H9 (cell line): ENCODE measurements at regions not wholly inside any gene's neighbourhood (a gene's known extent, or its start where the extent isn't known, plus 50 kb on each side); places are given as distances from the start of the nearest gene placed in this dataset.

Source experiments
- DNase-seq: peaks from one replicate; pipeline ENCODE4 v3.0.0-alpha.2; 2017
- H2AFZ ChIP-seq: one replicate; pipeline ENCODE4 v1.6.1; 2013; ENCODE audit warnings: mild to moderate bottlenecking, low read length, control low read depth, moderate library complexity
- H2AK5ac ChIP-seq: 2 replicates; pipeline ENCODE4 v1.6.1; 2013; ENCODE audit warnings: low read length, control low read depth, mixed read lengths; ENCODE audit not compliant: insufficient read length
- H2BK120ac ChIP-seq: one replicate; pipeline ENCODE4 v1.6.1; 2013; ENCODE audit warnings: low read depth, mild to moderate bottlenecking, low read length, control low read depth, inconsistent platforms; ENCODE audit not compliant: poor library complexity, severe bottlenecking
- H2BK12ac ChIP-seq: 2 replicates; pipeline ENCODE4 v1.6.1; 2013; ENCODE audit warnings: low read length, control low read depth, mixed read lengths, low read depth; ENCODE audit not compliant: insufficient read length
- H2BK15ac ChIP-seq: 2 replicates; pipeline ENCODE4 v1.6.1; 2013; ENCODE audit warnings: low read depth, low read length, control low read depth
- H2BK20ac ChIP-seq: one replicate; pipeline ENCODE4 v1.6.1; 2013; ENCODE audit warnings: low read depth, mild to moderate bottlenecking, low read length, control low read depth, inconsistent platforms; ENCODE audit not compliant: poor library complexity, severe bottlenecking
- H2BK5ac ChIP-seq: 2 replicates; pipeline ENCODE4 v1.6.1; 2013; ENCODE audit warnings: low read length, control low read depth, mixed read lengths; ENCODE audit not compliant: insufficient read length
- H3K14ac ChIP-seq: 2 replicates; pipeline ENCODE4 v1.6.1; 2013; ENCODE audit warnings: low read length, control low read depth; ENCODE audit not compliant: insufficient read depth
- H3K18ac ChIP-seq: 2 replicates; pipeline ENCODE4 v1.6.1; 2013; ENCODE audit warnings: low read depth, mild to moderate bottlenecking, mixed read lengths, low read length, control low read depth; ENCODE audit not compliant: insufficient read length
- H3K23ac ChIP-seq: 2 replicates; pipeline ENCODE4 v1.6.1; 2013; ENCODE audit warnings: low read length, control low read depth, mixed read lengths, low read depth; ENCODE audit not compliant: insufficient read length
- H3K23me2 ChIP-seq: 2 replicates; pipeline ENCODE4 v1.6.1; 2013; ENCODE audit warnings: low read depth, mild to moderate bottlenecking, mixed read lengths, low read length, control low read depth; ENCODE audit not compliant: insufficient read length, poor library complexity, severe bottlenecking
- H3K27ac ChIP-seq: 2 replicates; pipeline ENCODE4 v1.5.1; 2013; ENCODE audit warnings: low read length, control low read depth, mixed read lengths, low read depth; ENCODE audit not compliant: insufficient read length
- H3K27me3 ChIP-seq: 2 replicates; pipeline ENCODE4 v1.6.1; 2013; ENCODE audit warnings: low read length, control low read depth, inconsistent platforms; ENCODE audit not compliant: insufficient read depth
- H3K4ac ChIP-seq: 2 replicates; pipeline ENCODE4 v1.6.1; 2013; ENCODE audit warnings: low read depth, mild to moderate bottlenecking, control low read depth, inconsistent platforms, low read length, moderate library complexity
- H3K4me1 ChIP-seq: 2 replicates; pipeline ENCODE4 v1.6.1; 2013; ENCODE audit warnings: low read length, control low read depth, inconsistent platforms; ENCODE audit not compliant: insufficient read depth
- H3K4me2 ChIP-seq: 2 replicates; pipeline ENCODE4 v1.6.1; 2013; ENCODE audit warnings: low read length, control low read depth, mixed read lengths; ENCODE audit not compliant: insufficient read length, insufficient read depth
- H3K56ac ChIP-seq: 2 replicates; pipeline ENCODE4 v1.6.1; 2013; ENCODE audit warnings: low read depth, mild to moderate bottlenecking, mixed read lengths, low read length, control low read depth; ENCODE audit not compliant: insufficient read length
- H3K79me1 ChIP-seq: 2 replicates; pipeline ENCODE4 v1.6.1; 2013; ENCODE audit warnings: low read depth, mild to moderate bottlenecking, moderate library complexity, low read length, control low read depth, inconsistent platforms; ENCODE audit not compliant: insufficient read depth, poor library complexity, severe bottlenecking
- H3K79me2 ChIP-seq: 2 replicates; pipeline ENCODE4 v1.6.1; 2013; ENCODE audit warnings: low read length, control low read depth, inconsistent platforms; ENCODE audit not compliant: insufficient read depth
- H3K9ac ChIP-seq: 2 replicates; pipeline ENCODE4 v1.6.1; 2013; ENCODE audit warnings: low read length, control low read depth, mixed read lengths; ENCODE audit not compliant: insufficient read length; ENCODE audit errors: extremely low read depth
- H3K9me3 ChIP-seq: one replicate; pipeline ENCODE4 v1.6.1; 2013; ENCODE audit warnings: low read depth, low read length, inconsistent platforms; ENCODE audit not compliant: control insufficient read depth
- H3T11ph ChIP-seq: one replicate; pipeline ENCODE4 v1.6.1; 2013; ENCODE audit warnings: mild to moderate bottlenecking, low read length, control low read depth, inconsistent platforms
- H4K20me1 ChIP-seq: one replicate; pipeline ENCODE4 v1.6.1; 2013; ENCODE audit not compliant: control insufficient read depth, insufficient read length, insufficient read depth
- H4K5ac ChIP-seq: 2 replicates; pipeline ENCODE4 v1.6.1; 2013; ENCODE audit warnings: low read depth, mild to moderate bottlenecking, mixed read lengths, low read length, control low read depth; ENCODE audit not compliant: insufficient read length
- H4K8ac ChIP-seq: replicated peaks from 2 replicates; pipeline ENCODE4 v1.6.1; 2013; ENCODE audit warnings: low read length, control low read depth, mixed read lengths, low read depth; ENCODE audit not compliant: insufficient read length
- H4K91ac ChIP-seq: 2 replicates; pipeline ENCODE4 v1.6.1; 2013; ENCODE audit warnings: low read depth, mild to moderate bottlenecking, moderate library complexity, mixed read lengths, low read length, control low read depth; ENCODE audit not compliant: insufficient read length
- H3K27ac Mint-ChIP-seq, 3 experiments: 2 replicates in 2 of 3; 3 replicates in 1 of 3; pipeline ENCODE4 v1.8.0; 2020 to 2021; ENCODE audit warnings: mixed read lengths in 3 of 3, mild to moderate bottlenecking in 1 of 3, moderate library complexity in 1 of 3
- H3K27me3 Mint-ChIP-seq: 2 replicates; pipeline ENCODE4 v1.8.0; 2021; ENCODE audit warnings: low read depth, mild to moderate bottlenecking, moderate library complexity, mixed read lengths
- H3K36me3 Mint-ChIP-seq, 3 experiments: 2 replicates in 2 of 3; 3 replicates in 1 of 3; pipeline ENCODE4 v1.8.0; 2020 to 2021; ENCODE audit warnings: low read depth in 3 of 3, mixed read lengths in 3 of 3; ENCODE audit not compliant: insufficient read depth in 1 of 3
- H3K4me1 Mint-ChIP-seq, 2 experiments: 2 replicates each; pipeline ENCODE4 v1.8.0; 2020; ENCODE audit warnings: mixed read lengths in 2 of 2
- H3K4me3 Mint-ChIP-seq, 2 experiments: 2 replicates in 1 of 2; 3 replicates in 1 of 2; pipeline ENCODE4 v1.8.0; 2020 to 2021; ENCODE audit warnings: mild to moderate bottlenecking in 2 of 2, mixed read lengths in 2 of 2, moderate library complexity in 1 of 2
- H3K9me3 Mint-ChIP-seq, 2 experiments: 2 replicates in 1 of 2; 3 replicates in 1 of 2; pipeline ENCODE4 v1.8.0; 2020; ENCODE audit warnings: mild to moderate bottlenecking in 2 of 2, mixed read lengths in 2 of 2, moderate library complexity in 1 of 2
- WGBS: extraction: QIAGEN DNeasy Blood & Tissue Kit; methylation state at CpG from one replicate; pipeline ENCODE4 v1.1.7; 2013; ENCODE audit warnings: missing lambda C conversion rate, low lambda C conversion rate, mixed read lengths; ENCODE audit not compliant: insufficient read length; ENCODE audit errors: extremely low coverage; 5-methylcytosine and 5-hydroxymethylcytosine counted together
- TF ChIP-seq, protein P1 (sequence below): fragments of 200-600 bp; sonication (generic); conservative IDR thresholded peaks from 3 replicates; pipeline ENCODE4 v1.8.0; 2021; ENCODE audit warnings: antibody characterized with exemption, mild to moderate bottlenecking

DNA sequence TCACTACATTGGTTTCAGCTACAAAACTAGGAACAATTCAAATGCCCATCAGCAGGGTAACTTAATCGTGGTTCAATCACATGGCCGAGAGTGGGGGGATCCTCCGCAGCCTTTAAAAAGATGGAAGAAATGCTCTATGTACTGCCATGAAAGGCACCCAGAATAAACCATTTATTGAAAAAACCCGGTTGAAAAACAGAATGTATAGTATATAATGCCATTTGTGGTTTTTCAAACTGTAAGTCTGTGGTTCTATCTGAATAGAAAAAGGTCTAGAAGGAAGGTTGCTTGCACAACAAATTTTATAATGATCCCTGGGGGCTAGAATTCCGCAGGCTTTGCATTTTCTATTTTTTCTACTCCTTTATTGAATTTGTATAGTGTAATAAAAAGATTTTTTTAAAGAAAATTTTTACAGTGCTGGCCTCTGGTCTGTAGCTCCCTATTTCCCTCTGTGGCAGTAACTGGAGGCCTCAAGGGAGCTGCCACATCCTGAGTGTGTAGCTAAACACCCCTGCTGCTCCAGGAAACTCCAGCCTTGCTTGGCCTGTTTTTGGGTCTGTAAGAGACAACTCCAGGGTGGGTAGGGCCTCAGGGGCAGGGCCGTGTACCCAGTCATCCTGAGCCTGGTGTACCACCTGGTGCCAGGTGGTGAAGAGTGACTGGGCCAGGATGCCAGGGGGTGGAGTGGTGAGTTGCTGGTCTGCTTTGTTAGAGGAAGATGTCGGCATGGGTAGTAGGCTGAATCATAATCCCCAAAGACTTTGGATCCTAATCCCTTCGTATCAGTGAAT, 51.5 kb upstream of the EPS8L3 start:
- H3K4me3 Mint-ChIP-seq = no peak overlapping the region
- peaks cover 8 to 16% of the 10 kb centered on the region in 2 experiments for H3K9me3 Mint-ChIP-seq
- TF ChIP-seq, protein P1, sequence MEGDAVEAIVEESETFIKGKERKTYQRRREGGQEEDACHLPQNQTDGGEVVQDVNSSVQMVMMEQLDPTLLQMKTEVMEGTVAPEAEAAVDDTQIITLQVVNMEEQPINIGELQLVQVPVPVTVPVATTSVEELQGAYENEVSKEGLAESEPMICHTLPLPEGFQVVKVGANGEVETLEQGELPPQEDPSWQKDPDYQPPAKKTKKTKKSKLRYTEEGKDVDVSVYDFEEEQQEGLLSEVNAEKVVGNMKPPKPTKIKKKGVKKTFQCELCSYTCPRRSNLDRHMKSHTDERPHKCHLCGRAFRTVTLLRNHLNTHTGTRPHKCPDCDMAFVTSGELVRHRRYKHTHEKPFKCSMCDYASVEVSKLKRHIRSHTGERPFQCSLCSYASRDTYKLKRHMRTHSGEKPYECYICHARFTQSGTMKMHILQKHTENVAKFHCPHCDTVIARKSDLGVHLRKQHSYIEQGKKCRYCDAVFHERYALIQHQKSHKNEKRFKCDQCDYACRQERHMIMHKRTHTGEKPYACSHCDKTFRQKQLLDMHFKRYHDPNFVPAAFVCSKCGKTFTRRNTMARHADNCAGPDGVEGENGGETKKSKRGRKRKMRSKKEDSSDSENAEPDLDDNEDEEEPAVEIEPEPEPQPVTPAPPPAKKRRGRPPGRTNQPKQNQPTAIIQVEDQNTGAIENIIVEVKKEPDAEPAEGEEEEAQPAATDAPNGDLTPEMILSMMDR = no peak
- Histone ChIP-seq H3T11ph (no peak overlapping the region), H3K18ac (no peak overlapping the region), H4K91ac (no peak overlapping the region), H3K9ac (no peak overlapping the region), H3K23me2 (no peaks in the 10 kb centered on the region), H3K4me2 (no peak overlapping the region), H2AK5ac (no peak overlapping the region), H3K9me3 (no peaks in the 10 kb centered on the region), H3K56ac (no peak overlapping the region), H2BK5ac (no peak overlapping the region), H4K20me1 (no peaks in the 10 kb centered on the region), H3K4me1 (no peaks in the 10 kb centered on the region), H3K23ac (no peak overlapping the region), H4K5ac (no peak overlapping the region), H2BK20ac (no peak overlapping the region), H3K27me3 (no peaks in the 10 kb centered on the region), H2BK15ac (no peak overlapping the region), H3K79me1 (no peaks in the 10 kb centered on the region), H3K4ac (no peak overlapping the region), H3K14ac (no peak overlapping the region), H3K27ac (no peak overlapping the region), H2AFZ (no peak overlapping the region), H3K79me2 (no peaks in the 10 kb centered on the region), H2BK12ac (no peak overlapping the region), H4K8ac (no peak overlapping the region), H2BK120ac (no peak overlapping the region)
- H3K4me1 Mint-ChIP-seq = peaks cover 0 to 2% of the 10 kb centered on the region in 2 experiments; a peak in 1 of 4 replicates
- no peak overlapping the region for H3K27ac Mint-ChIP-seq
- no CpG with 5 or more reads among the region's 8 CpGs for WGBS
- peak; percentile 7 for DNase-seq
- no peaks in the 10 kb centered on the region; the same call in 1 of the 2 replicates for H3K27me3 Mint-ChIP-seq
- H3K36me3 Mint-ChIP-seq = peaks cover 3 to 7% (median 6%) of the 10 kb centered on the region in 3 experiments; a peak in 6 of 7 replicates
